Chondrocyte (in vitro differentiated cells): ENCODE measurements at regions not wholly inside any gene's neighbourhood (a gene's known extent, or its start where the extent isn't known, plus 50 kb on each side); places are given as distances from the start of the nearest gene placed in this dataset.
"Not testable (repeated sequence)": the region's sequence is repeated elsewhere in the genome, so short reads cannot be mapped to it uniquely, and the experiment has no call there.

Experiments used
- DNase-seq: peaks from one replicate; pipeline ENCODE4 v3.0.0; 2021; ENCODE audit warnings: mixed read lengths, low spot score
- H3K27ac Mint-ChIP-seq: one replicate; pipeline ENCODE4 v1.8.0; 2021; ENCODE audit warnings: mild to moderate bottlenecking, moderate library complexity, mixed read lengths; ENCODE audit not compliant: unreplicated experiment
- H3K27me3 Mint-ChIP-seq: 2 replicates; pipeline ENCODE4 v1.8.0; 2021; ENCODE audit warnings: low read depth, mixed read lengths
- H3K36me3 Mint-ChIP-seq: 2 replicates; pipeline ENCODE4 v1.8.0; 2021; ENCODE audit warnings: low read depth, mixed read lengths
- H3K4me1 Mint-ChIP-seq: 2 replicates; pipeline ENCODE4 v1.8.0; 2021; ENCODE audit warnings: low read depth, mild to moderate bottlenecking, mixed read lengths
- H3K4me3 Mint-ChIP-seq: one replicate; pipeline ENCODE4 v1.8.0; 2021; ENCODE audit warnings: mild to moderate bottlenecking, moderate library complexity, mixed read lengths; ENCODE audit not compliant: unreplicated experiment
- H3K9me3 Mint-ChIP-seq: 2 replicates; pipeline ENCODE4 v1.8.0; 2021; ENCODE audit warnings: low read depth, mixed read lengths
- CTCF ChIP-seq: fragments of 200-600 bp; sonication (generic); IDR thresholded peaks from 2 replicates; pipeline ENCODE4 v1.5.0; 2021; ENCODE audit warnings: antibody characterized with exemption, mild to moderate bottlenecking, moderate library complexity

GRCh38 chr12:104888481-104888880 is 69.6 kb downstream of the SLC41A2 start:
- DNase-seq: no peak
- Mint-ChIP-seq H3K9me3 (peaks cover 1% of the 10 kb centered on the region), H3K4me3 (no peak overlapping the region), H3K27me3 (no peaks in the 10 kb centered on the region), H3K36me3 (peaks cover 5% of the 10 kb centered on the region), H3K27ac (no peak overlapping the region), H3K4me1 (peaks cover 19% of the 10 kb centered on the region)
- TF ChIP-seq CTCF: no peak

- Mint-ChIP-seq H3K36me3 (peaks cover 10% of the 10 kb centered on the region), H3K27me3 (no peaks in the 10 kb centered on the region), H3K4me1 (peaks cover 19% of the 10 kb centered on the region), H3K9me3 (peaks cover 3% of the 10 kb centered on the region), H3K4me3 (no peak overlapping the region), H3K27ac (no peak overlapping the region)
- TF ChIP-seq CTCF: no peak
- no peak for DNase-seq
These were observed 70.6 kb downstream of the SLC41A2 start for GRCh38 chr12:104887452-104887851.

DNA sequence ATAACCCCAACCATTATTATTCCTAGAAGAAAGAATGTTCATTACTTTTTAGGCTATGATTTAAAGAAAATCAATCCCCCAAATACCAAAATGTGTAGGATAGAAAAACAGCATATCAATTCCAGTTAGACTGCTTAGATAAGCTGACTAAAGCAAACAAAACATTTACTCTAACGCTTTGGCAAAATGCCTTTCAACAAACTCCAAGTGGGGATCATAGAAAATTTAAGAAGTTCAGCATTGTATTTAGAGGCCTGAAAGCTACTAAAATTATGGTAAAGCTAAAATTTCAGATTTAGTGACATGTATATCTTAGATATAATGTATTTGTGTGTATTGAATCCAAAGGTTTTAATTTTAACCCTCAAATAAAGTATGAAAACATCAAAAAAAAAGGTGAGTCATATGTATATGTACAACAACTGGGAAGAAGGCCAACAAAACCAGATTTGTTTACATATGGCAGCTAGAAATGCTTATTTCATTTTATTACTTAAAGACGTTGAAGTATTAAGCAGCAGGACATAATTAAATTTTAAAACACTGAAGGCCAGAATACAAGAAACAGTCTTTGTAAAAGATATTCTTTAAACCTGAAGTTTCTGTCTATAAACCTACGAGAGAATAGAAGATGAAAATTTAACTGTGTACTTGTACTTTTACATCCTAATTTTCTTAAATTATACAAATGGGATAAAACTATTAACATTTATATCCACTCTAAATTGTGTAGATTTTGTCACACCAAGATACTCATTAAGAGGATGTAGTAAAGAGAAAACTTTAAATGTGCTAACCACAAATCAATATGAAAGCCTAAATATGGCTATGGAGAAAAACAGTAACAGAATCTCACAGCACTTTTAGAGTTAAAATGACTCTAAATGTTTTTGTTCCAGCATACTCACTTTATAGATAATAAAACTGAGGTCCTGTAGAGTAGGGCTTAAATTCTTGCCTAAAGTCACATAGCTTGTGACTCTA is 71.4 kb downstream of the SLC41A2 start:
- H3K36me3 Mint-ChIP-seq: peaks cover 10% of the 10 kb centered on the region
- H3K27me3 Mint-ChIP-seq: no peaks in the 10 kb centered on the region
- H3K4me3 Mint-ChIP-seq: no peak overlapping the region
- TF ChIP-seq CTCF: no peak
- DNase-seq: no peak
- no peak overlapping the region for H3K27ac Mint-ChIP-seq
- peaks cover 19% of the 10 kb centered on the region for H3K4me1 Mint-ChIP-seq
- H3K9me3 Mint-ChIP-seq: peaks cover 6% of the 10 kb centered on the region

DNA sequence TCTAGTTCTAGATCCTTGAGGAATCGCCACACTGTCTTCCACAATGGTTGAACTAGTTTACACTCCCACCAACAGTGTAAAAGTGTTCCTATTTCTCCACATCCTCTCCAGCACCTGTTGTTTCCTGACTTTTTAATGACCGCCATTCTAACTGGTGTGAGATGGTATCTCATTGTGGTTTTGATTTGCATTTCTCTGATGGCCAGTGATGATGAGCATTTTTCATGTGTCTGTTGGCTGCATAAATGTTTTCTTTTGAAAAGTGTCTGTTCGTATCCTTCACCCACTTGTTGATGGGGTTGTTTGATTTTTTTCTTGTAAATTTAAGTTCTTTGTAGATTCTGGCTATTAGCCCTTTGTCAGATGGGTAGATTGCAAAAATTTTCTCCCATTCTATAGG is 79.2 kb downstream of the SLC41A2 start:
- not testable (repeated sequence) for DNase-seq, H3K4me1 Mint-ChIP-seq, H3K27ac Mint-ChIP-seq, H3K27me3 Mint-ChIP-seq, H3K4me3 Mint-ChIP-seq
- Mint-ChIP-seq H3K36me3 (peaks cover 17% of the 10 kb centered on the region), H3K9me3 (peaks cover 16% of the 10 kb centered on the region)

DNA sequence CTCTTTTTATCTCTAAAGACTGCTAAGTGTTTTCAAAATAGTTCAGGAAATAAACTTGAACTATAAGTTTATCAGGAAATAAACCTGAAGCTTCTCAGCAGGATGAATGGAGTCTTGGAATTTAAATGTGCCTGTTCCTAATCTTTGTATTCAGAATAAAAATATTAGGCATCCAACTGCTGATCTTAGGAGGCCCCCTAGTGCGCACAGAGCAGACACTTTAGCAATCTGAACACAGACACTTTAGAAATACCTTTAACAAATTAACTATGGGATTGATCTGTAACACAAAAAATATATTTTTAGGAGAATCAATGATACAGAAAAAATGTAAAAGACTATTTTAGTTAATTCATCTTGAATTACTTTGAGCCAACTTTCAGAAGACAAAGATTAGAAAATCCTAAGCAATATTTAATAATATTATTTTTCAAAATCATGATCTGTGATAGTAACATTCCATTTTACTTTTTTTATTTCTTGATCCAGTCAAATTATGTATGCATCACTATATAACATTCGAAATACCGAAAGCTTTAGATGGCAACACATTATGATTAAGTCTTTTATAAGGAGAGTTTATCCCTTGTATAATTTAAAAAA is 80.9 kb downstream of the SLC41A2 start:
- H3K27me3 Mint-ChIP-seq: no peaks in the 10 kb centered on the region
- H3K9me3 Mint-ChIP-seq: peaks cover 13% of the 10 kb centered on the region
- peaks cover 15% of the 10 kb centered on the region for H3K36me3 Mint-ChIP-seq
- H3K4me1 Mint-ChIP-seq: peaks cover 10% of the 10 kb centered on the region
- DNase-seq: no peak
- no peak overlapping the region for H3K4me3 Mint-ChIP-seq
- no peak overlapping the region for H3K27ac Mint-ChIP-seq
- peak; percentile 90 for TF ChIP-seq CTCF
